DND-41 (cell line): ENCODE measurements at regions not wholly inside any gene's neighbourhood (a gene's known extent, or its start where the extent isn't known, plus 50 kb on each side); places are given as distances from the start of the nearest gene placed in this dataset.

Experiments
- CTCF ChIP-seq: IDR thresholded peaks from 2 replicates; pipeline ENCODE4 v1.5.1; 2012; ENCODE audit warnings: borderline replicate concordance, low read length, moderate library complexity, mild to moderate bottlenecking; ENCODE audit not compliant: poor library complexity, severe bottlenecking; ENCODE audit errors: extremely low read depth
- EZH2 ChIP-seq: IDR thresholded peaks from 3 replicates; pipeline ENCODE4 v1.6.1; 2012; ENCODE audit warnings: borderline replicate concordance, low read depth, mild to moderate bottlenecking, moderate library complexity, low read length, inconsistent platforms; ENCODE audit not compliant: severe bottlenecking

- TF ChIP-seq CTCF (no peak), EZH2 (no peak)
Observed at GRCh38 chr12:116635487-116635886, 76.3 kb downstream of the MAP1LC3B2 start.
